Esophagus (tissue), 2 donors: ENCODE measurements at regions not wholly inside any gene's neighbourhood (a gene's known extent, or its start where the extent isn't known, plus 50 kb on each side); places are given as distances from the start of the nearest gene placed in this dataset.

Experiments
- H3K27ac ChIP-seq, 2 donors: one replicate each; pipeline ENCODE4 v1.5.1; 2013; ENCODE audit warnings: low read depth in 2 of 2, mild to moderate bottlenecking in 2 of 2, inconsistent platforms in 1 of 2, low read length in 1 of 2, moderate library complexity in 1 of 2
- H3K27me3 ChIP-seq, 2 donors: one replicate each; pipeline ENCODE4 v1.6.1; 2013; ENCODE audit warnings: low read length in 2 of 2, control low read depth in 1 of 2, mild to moderate bottlenecking in 1 of 2; ENCODE audit not compliant: insufficient read depth in 2 of 2, control insufficient read depth in 1 of 2
- H3K36me3 ChIP-seq, 2 donors: one replicate each; pipeline ENCODE4 v1.6.1; 2013; ENCODE audit warnings: low read length in 1 of 2; ENCODE audit not compliant: control insufficient read depth in 2 of 2, insufficient read depth in 2 of 2
- H3K4me1 ChIP-seq, 2 donors: one replicate each; pipeline ENCODE4 v1.6.1; 2013; ENCODE audit warnings: low read length in 1 of 2; ENCODE audit not compliant: control insufficient read depth in 2 of 2, insufficient read depth in 2 of 2
- H3K4me3 ChIP-seq, 2 donors: one replicate each; pipeline ENCODE4 v1.5.1; 2013; ENCODE audit warnings: low read length in 2 of 2, mild to moderate bottlenecking in 2 of 2, low read depth in 1 of 2, moderate library complexity in 1 of 2
- H3K9me3 ChIP-seq, 2 donors: one replicate each; pipeline ENCODE4 v1.6.1; 2013; ENCODE audit warnings: mild to moderate bottlenecking in 2 of 2, low read depth in 1 of 2, low read length in 1 of 2, moderate library complexity in 1 of 2; ENCODE audit not compliant: control insufficient read depth in 2 of 2, insufficient read depth in 1 of 2
- WGBS, 2 donors: extraction: QIAGEN DNeasy Blood & Tissue Kit; methylation state at CpG; one replicate each; pipeline ENCODE4 v1.1.7; 2013; 5-methylcytosine and 5-hydroxymethylcytosine counted together
- donor health status: healthy with polysubstance abuse.
- donor health status: Bipolar disorder and iron deficiency.

DNA sequence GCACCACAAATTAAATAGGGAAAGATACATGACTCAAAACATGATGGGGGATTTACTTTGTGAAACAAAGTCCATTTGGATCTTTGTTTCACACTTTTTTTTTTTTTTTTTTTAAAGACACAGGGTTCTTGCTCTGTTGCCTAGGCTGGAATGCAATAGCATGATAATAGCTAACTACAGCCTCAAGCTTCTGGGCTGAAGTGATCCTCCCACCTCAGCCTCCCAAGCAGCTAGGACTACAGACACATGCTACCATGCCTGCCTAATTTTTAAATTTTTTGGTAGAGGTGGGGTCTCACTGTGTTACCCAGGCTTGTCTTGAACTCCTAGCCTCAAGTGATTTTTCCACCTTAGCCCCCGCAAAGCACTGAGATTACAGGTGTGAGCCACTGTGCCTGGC, 172.6 kb upstream of the KLF14 start:
- peaks cover 3 to 21% of the 10 kb centered on the region in 2 donors for H3K4me1 ChIP-seq
- no peak overlapping the region for H3K27ac ChIP-seq
- H3K27me3 ChIP-seq, result no peaks in the 10 kb centered on the region
- 93 to 96% methylated on average over 1 of the region's 1 CpG for WGBS, 2 donors
- no peaks in the 10 kb centered on the region for H3K9me3 ChIP-seq
- H3K36me3 ChIP-seq, result peaks cover 0 to 7% of the 10 kb centered on the region in 2 donors
- H3K4me3 ChIP-seq, result no peak overlapping the region

- Histone ChIP-seq H3K9me3 (no peaks in the 10 kb centered on the region), H3K4me1 (peaks cover 3 to 16% of the 10 kb centered on the region in 2 donors), H3K27ac (no peak overlapping the region), H3K36me3 (peaks cover 0 to 5% of the 10 kb centered on the region in 2 donors), H3K4me3 (no peak overlapping the region), H3K27me3 (no peaks in the 10 kb centered on the region)
- 71 to 85% methylated on average over 4 of the region's 4 CpGs for WGBS, 2 donors
These were observed 173.4 kb upstream of the KLF14 start for GRCh38 chr7:130907439-130907838.

DNA sequence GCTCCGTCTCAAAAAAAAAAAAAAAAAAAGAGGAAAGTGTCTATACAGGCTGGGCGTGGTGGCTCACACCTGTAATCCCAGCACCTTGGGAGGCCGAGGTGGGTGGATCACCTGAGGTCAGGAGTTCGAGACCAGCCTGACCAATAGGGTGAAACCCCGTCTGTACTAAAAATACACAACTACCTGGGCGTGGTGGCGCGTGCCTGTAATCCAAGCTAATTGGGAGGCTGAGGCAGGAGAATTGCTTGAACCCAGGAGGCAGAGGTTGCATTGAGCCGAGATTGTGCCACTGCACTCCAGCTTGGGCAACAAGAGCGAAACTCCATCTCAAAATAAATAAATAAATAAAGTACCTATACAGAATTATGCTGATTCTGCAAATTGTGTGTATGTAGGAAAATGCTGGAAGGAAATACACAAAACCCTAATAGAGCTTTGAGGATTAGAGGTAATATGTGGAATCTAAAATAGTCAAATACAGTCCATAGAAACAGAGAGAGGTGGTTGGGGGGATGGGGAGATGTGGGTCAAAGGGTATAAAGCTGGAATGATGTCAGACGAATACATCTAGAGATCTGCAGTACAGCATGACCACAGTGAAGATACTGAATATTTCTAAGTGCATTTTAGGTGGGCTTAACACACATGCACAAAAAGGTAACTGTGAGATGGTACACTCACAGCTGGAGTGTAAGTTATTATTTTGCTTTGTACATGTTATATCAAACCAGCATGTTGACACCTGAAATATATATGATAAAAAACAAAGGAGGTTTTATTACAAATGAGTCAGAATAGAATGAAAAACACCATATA, 174.5 kb upstream of the KLF14 start:
- 90 to 92% methylated on average over 10 to 11 of the region's 11 CpGs for WGBS, 2 donors

GRCh38 chr7:130909161-130909836, 175.3 kb upstream of the KLF14 start:
- Histone ChIP-seq H3K9me3 (no peaks in the 10 kb centered on the region), H3K36me3 (peaks cover 0 to 4% of the 10 kb centered on the region in 2 donors), H3K27me3 (no peaks in the 10 kb centered on the region), H3K4me1 (peaks cover 3 to 11% of the 10 kb centered on the region in 2 donors), H3K4me3 (peak overlapping the region; percentile 2 to 44), H3K27ac (peak overlapping the region; percentile 43 to 72)
- WGBS, 2 donors, result 84 to 88% methylated on average over 14 of the region's 14 CpGs

More for the DNA sequence above, 174.5 kb upstream of the KLF14 start:
- H3K27ac ChIP-seq, result no peak overlapping the region
- H3K27me3 ChIP-seq, result no peaks in the 10 kb centered on the region
- H3K4me3 ChIP-seq, result no peak overlapping the region
- peaks cover 0 to 4% of the 10 kb centered on the region in 2 donors for H3K36me3 ChIP-seq
- H3K9me3 ChIP-seq, result no peaks in the 10 kb centered on the region
- peaks cover 3 to 12% of the 10 kb centered on the region in 2 donors for H3K4me1 ChIP-seq

DNA sequence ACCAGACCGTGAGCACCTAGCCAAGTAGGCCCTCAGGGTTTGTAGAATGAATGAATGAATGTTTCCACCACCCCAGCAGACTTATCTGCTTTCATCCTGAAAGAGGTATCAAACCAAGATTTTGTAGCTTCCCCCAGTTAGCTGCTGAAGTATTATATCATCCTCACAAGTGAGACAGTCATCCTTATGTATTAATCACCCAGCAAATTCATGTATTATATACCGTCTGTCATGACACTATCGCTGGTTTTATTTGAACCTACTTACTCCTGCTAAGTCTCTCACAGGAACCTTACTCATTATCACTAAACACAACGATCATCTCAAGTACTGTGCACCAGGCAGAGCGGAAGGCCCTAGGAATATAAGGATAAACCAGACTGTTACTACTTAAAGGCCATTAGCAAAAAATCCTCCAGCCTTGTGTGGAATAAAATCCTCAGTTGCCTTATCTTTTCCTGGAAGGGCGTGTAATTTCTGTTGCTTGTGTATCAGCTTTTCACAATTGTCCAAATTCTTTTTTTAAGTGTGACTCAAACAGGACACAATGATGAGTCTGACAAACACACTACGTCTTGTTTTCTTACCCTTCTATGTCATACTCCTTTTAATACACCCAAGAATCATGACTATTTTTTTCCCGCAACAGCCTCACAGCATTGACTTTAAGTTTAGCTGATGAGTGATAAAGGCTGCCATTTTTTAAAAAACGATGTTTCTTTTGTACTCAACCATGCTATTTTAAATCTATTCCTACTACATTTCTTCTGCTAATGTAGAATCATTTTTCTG, 176.1 kb upstream of the KLF14 start:
- no peaks in the 10 kb centered on the region for H3K9me3 ChIP-seq
- peaks cover 3 to 11% of the 10 kb centered on the region in 2 donors for H3K4me1 ChIP-seq
- peak overlapping the region; percentile 2 to 44 for H3K4me3 ChIP-seq
- no peaks in the 10 kb centered on the region for H3K27me3 ChIP-seq
- peaks cover 0 to 4% of the 10 kb centered on the region in 2 donors for H3K36me3 ChIP-seq
- peak overlapping the region; percentile 59 to 72 for H3K27ac ChIP-seq
- 55 to 67% methylated on average over 9 of the region's 9 CpGs for WGBS, 2 donors

- no peaks in the 10 kb centered on the region for H3K27me3 ChIP-seq
- H3K4me3 ChIP-seq, result peak overlapping the region; percentile 24 to 71
- H3K27ac ChIP-seq, result peak overlapping the region; percentile 50 to 88
- WGBS, 2 donors, result 44 to 48% methylated on average over 7 of the region's 7 CpGs
- peaks cover 0 to 4% of the 10 kb centered on the region in 2 donors for H3K36me3 ChIP-seq
- H3K4me1 ChIP-seq, result peaks cover 3 to 7% of the 10 kb centered on the region in 2 donors
- no peaks in the 10 kb centered on the region for H3K9me3 ChIP-seq
These were observed 177.2 kb upstream of the KLF14 start for GRCh38 chr7:130910949-130911944.

DNA sequence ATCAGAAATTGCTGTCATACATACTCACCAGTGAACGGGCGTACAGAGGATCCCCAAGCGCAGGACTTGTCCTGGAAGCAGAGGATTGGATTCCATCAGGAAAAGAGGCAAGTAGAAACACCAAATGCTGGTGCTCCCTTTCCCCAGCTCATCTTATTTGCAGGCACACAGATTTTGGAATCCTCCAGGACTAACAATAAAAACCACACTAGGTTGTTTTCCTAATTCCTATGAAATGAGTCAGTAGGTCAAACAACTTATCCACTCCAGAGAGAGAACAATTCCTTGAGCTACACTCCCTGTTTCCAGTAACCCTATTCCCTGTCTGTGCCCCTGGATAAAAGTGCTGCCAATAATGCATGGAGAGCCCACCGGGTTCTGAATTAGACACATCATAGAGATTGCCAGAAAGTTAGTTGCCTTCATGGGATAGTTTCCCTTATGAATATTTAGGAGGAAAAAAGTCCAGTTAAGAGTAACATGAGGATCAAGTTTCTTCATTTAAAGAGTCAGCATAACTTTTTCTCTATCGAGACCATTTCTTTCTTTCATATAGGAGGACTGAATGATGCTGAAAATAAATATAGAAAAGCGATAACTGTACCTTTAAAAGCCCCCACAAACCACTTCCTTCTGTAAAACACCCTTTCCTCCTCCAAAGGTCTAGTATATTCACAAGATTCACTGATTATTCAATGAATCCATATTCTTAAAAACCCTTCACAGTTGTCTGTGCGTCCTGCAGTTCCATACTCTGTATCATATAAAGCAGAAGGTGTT, 178.3 kb upstream of the KLF14 start:
- H3K27ac ChIP-seq, result peak overlapping the region; percentile 89 to 90
- 33% methylated on average over 7 of the region's 7 CpGs for WGBS, 2 donors

GRCh38 chr7:130912862-130913638, 179.0 kb upstream of the KLF14 start:
- H3K36me3 ChIP-seq, result peaks cover 0 to 4% of the 10 kb centered on the region in 2 donors
- 5 to 15% methylated on average over 18 of the region's 18 CpGs for WGBS, 2 donors
- H3K4me3 ChIP-seq, result peak overlapping the region; percentile 28 to 71
- H3K27ac ChIP-seq, result peak overlapping the region; percentile 89 to 99
- no peaks in the 10 kb centered on the region for H3K9me3 ChIP-seq
- no peaks in the 10 kb centered on the region for H3K27me3 ChIP-seq
- H3K4me1 ChIP-seq, result peaks cover 6 to 10% of the 10 kb centered on the region in 2 donors

More for the DNA sequence above, 178.3 kb upstream of the KLF14 start:
- Histone ChIP-seq H3K4me3 (peak overlapping the region; percentile 28 to 71), H3K27me3 (no peaks in the 10 kb centered on the region), H3K4me1 (peaks cover 6 to 10% of the 10 kb centered on the region in 2 donors), H3K36me3 (peaks cover 0 to 4% of the 10 kb centered on the region in 2 donors), H3K9me3 (no peaks in the 10 kb centered on the region)
